ENCODE measurements at regions not wholly inside any gene's neighbourhood (a gene's known extent, or its start where the extent isn't known, plus 50 kb on each side); places are given as distances from the start of the nearest gene placed in this dataset.

- TF ChIP-seq TAF1 (IDR thresholded peaks at IDR 0.05; ENCODE audit: borderline replicate concordance, low read depth, low read length) (no peak), POLR2AphosphoS5 (IDR thresholded peaks at IDR 0.05; ENCODE audit: low read depth, low read length) (no peak), POLR2A (IDR thresholded peaks at IDR 0.05; ENCODE audit: low read depth, low read length) (no peak)
- FAIRE-seq (no peak), DNase-seq (ENCODE audit: insufficient read length) (no peak)
Observed at GRCh38 chr1:90208949-90209348, 214.0 kb downstream of the ZNF326 start.

GRCh38 chr1:90206260-90206659 is 211.3 kb downstream of the ZNF326 start:
- no peak for FAIRE-seq
- TF ChIP-seq POLR2A (IDR thresholded peaks at IDR 0.05; ENCODE audit: low read depth, low read length) (no peak), TAF1 (IDR thresholded peaks at IDR 0.05; ENCODE audit: borderline replicate concordance, low read depth, low read length) (no peak), POLR2AphosphoS5 (IDR thresholded peaks at IDR 0.05; ENCODE audit: low read depth, low read length) (no peak)
- DNase-seq (ENCODE audit: insufficient read length), result no peak

GRCh38 chr1:90204780-90205179 is 209.9 kb downstream of the ZNF326 start:
- FAIRE-seq (no peak), DNase-seq (ENCODE audit: insufficient read length) (no peak)
- TF ChIP-seq POLR2A (IDR thresholded peaks at IDR 0.05; ENCODE audit: low read depth, low read length) (no peak), POLR2AphosphoS5 (IDR thresholded peaks at IDR 0.05; ENCODE audit: low read depth, low read length) (no peak), TAF1 (IDR thresholded peaks at IDR 0.05; ENCODE audit: borderline replicate concordance, low read depth, low read length) (no peak)

GRCh38 chr1:90204023-90204590 is 209.2 kb downstream of the ZNF326 start:
- no peak for FAIRE-seq
- no peak for DNase-seq (ENCODE audit: insufficient read length)
- TF ChIP-seq POLR2A (IDR thresholded peaks at IDR 0.05; ENCODE audit: low read depth, low read length), result no peak
- no peak for TF ChIP-seq TAF1 (IDR thresholded peaks at IDR 0.05; ENCODE audit: borderline replicate concordance, low read depth, low read length)
- no peak for TF ChIP-seq POLR2AphosphoS5 (IDR thresholded peaks at IDR 0.05; ENCODE audit: low read depth, low read length)

GRCh38 chr1:90201467-90202358 is 206.8 kb downstream of the ZNF326 start:
- no peak for DNase-seq (ENCODE audit: insufficient read length)
- no peak for TF ChIP-seq POLR2A (IDR thresholded peaks at IDR 0.05; ENCODE audit: low read depth, low read length)
- TF ChIP-seq POLR2AphosphoS5 (IDR thresholded peaks at IDR 0.05; ENCODE audit: low read depth, low read length), result no peak
- no peak for TF ChIP-seq TAF1 (IDR thresholded peaks at IDR 0.05; ENCODE audit: borderline replicate concordance, low read depth, low read length)
- no peak for FAIRE-seq

GRCh38 chr1:90200646-90201205 is 205.8 kb downstream of the ZNF326 start:
- TF ChIP-seq POLR2AphosphoS5 (IDR thresholded peaks at IDR 0.05; ENCODE audit: low read depth, low read length) (no peak), POLR2A (IDR thresholded peaks at IDR 0.05; ENCODE audit: low read depth, low read length) (no peak), TAF1 (IDR thresholded peaks at IDR 0.05; ENCODE audit: borderline replicate concordance, low read depth, low read length) (no peak)
- DNase-seq (ENCODE audit: insufficient read length), result no peak
- FAIRE-seq, result no peak

- TF ChIP-seq POLR2AphosphoS5 (IDR thresholded peaks at IDR 0.05; ENCODE audit: low read depth, low read length), result no peak
- TF ChIP-seq TAF1 (IDR thresholded peaks at IDR 0.05; ENCODE audit: borderline replicate concordance, low read depth, low read length), result no peak
- no peak for TF ChIP-seq POLR2A (IDR thresholded peaks at IDR 0.05; ENCODE audit: low read depth, low read length)
- no peak for DNase-seq (ENCODE audit: insufficient read length)
- no peak for FAIRE-seq
Observed at GRCh38 chr1:90198616-90199332, 203.9 kb downstream of the ZNF326 start.

- TF ChIP-seq POLR2A (IDR thresholded peaks at IDR 0.05; ENCODE audit: low read depth, low read length), result no peak
- no peak for TF ChIP-seq POLR2AphosphoS5 (IDR thresholded peaks at IDR 0.05; ENCODE audit: low read depth, low read length)
- no peak for TF ChIP-seq TAF1 (IDR thresholded peaks at IDR 0.05; ENCODE audit: borderline replicate concordance, low read depth, low read length)
- DNase-seq (ENCODE audit: insufficient read length) (no peak), FAIRE-seq (no peak)
Observed at GRCh38 chr1:90193116-90193515, 198.2 kb downstream of the ZNF326 start.

GRCh38 chr1:90192408-90192807 is 197.5 kb downstream of the ZNF326 start:
- no peak for FAIRE-seq
- DNase-seq (ENCODE audit: insufficient read length), result no peak
- TF ChIP-seq POLR2AphosphoS5 (IDR thresholded peaks at IDR 0.05; ENCODE audit: low read depth, low read length), result no peak
- TF ChIP-seq TAF1 (IDR thresholded peaks at IDR 0.05; ENCODE audit: borderline replicate concordance, low read depth, low read length), result no peak
- TF ChIP-seq POLR2A (IDR thresholded peaks at IDR 0.05; ENCODE audit: low read depth, low read length), result no peak

- TF ChIP-seq TAF1 (IDR thresholded peaks at IDR 0.05; ENCODE audit: borderline replicate concordance, low read depth, low read length), result no peak
- TF ChIP-seq POLR2AphosphoS5 (IDR thresholded peaks at IDR 0.05; ENCODE audit: low read depth, low read length), result no peak
- TF ChIP-seq POLR2A (IDR thresholded peaks at IDR 0.05; ENCODE audit: low read depth, low read length), result no peak
- no peak for FAIRE-seq
- no peak for DNase-seq (ENCODE audit: insufficient read length)
Observed at GRCh38 chr1:90190523-90190922, 195.6 kb downstream of the ZNF326 start.

- FAIRE-seq (no peak), DNase-seq (ENCODE audit: insufficient read length) (no peak)
- TF ChIP-seq POLR2AphosphoS5 (IDR thresholded peaks at IDR 0.05; ENCODE audit: low read depth, low read length) (no peak), POLR2A (IDR thresholded peaks at IDR 0.05; ENCODE audit: low read depth, low read length) (no peak), TAF1 (IDR thresholded peaks at IDR 0.05; ENCODE audit: borderline replicate concordance, low read depth, low read length) (no peak)
Observed at GRCh38 chr1:90189889-90190288, 195.0 kb downstream of the ZNF326 start.

Data from GM12892 (cell line).